K562 (cell line): ENCODE measurements at regions not wholly inside any gene's neighbourhood (a gene's known extent, or its start where the extent isn't known, plus 50 kb on each side); places are given as distances from the start of the nearest gene placed in this dataset.
A peak's percentile ranks its signal among the peaks of the same experiment; 100 is the strongest.

Source experiments
- ARID3B ChIP-seq: fragments of 250-450 bp; sonication (Bioruptor Pico); IDR thresholded peaks from 2 replicates; pipeline ENCODE4 v1.4.0; 2020; ENCODE audit warnings: borderline replicate concordance
- CEBPZ ChIP-seq: fragments of 150-350 bp; IDR thresholded peaks from 2 replicates; pipeline ENCODE4 v1.6.1; 2014; ENCODE audit warnings: low read depth, mild to moderate bottlenecking, low read length, borderline replicate concordance
- DLX4 ChIP-seq: fragments of 250-450 bp; sonication (Bioruptor Pico); IDR thresholded peaks from 2 replicates; pipeline ENCODE4 v1.6.1; 2021; ENCODE audit warnings: mild to moderate bottlenecking
- HDAC1 ChIP-seq, 2 experiments: fragments of 450-650 bp; IDR thresholded peaks; 2 replicates each; pipeline ENCODE4 v1.6.1; 2016 to 2017; ENCODE audit warnings: inconsistent platforms in 1 of 2, mild to moderate bottlenecking in 1 of 2, moderate library complexity in 1 of 2
- HMG20A ChIP-seq: fragments of 450-650 bp; formaldehyde crosslinking; conservative IDR thresholded peaks from 2 replicates; pipeline ENCODE4 v1.4.0; 2020; ENCODE audit warnings: mild to moderate bottlenecking, mixed read lengths
- HNRNPH1 ChIP-seq: fragments of 200-400 bp; formaldehyde crosslinking; optimal IDR thresholded peaks from 2 replicates; pipeline ENCODE3; 2017; ENCODE audit warnings: low read depth, mild to moderate bottlenecking, low read length, moderate library complexity
- KLF1 ChIP-seq: fragments of 450-650 bp; IDR thresholded peaks from 2 replicates; pipeline ENCODE4 v1.6.1; 2016; ENCODE audit warnings: missing genetic modification characterization, missing compliant biosample characterization
- MBD2 ChIP-seq: sonication (generic); IDR thresholded peaks from 2 replicates; pipeline ENCODE4 v1.6.1; 2016; ENCODE audit warnings: low read depth, borderline replicate concordance
- MITF ChIP-seq: IDR thresholded peaks from 2 replicates; pipeline ENCODE4 v1.6.1; 2014; ENCODE audit warnings: antibody characterized with exemption
- MNT ChIP-seq, 2 experiments: fragments of 450-650 bp; conservative IDR thresholded peaks; 2 replicates each; pipeline ENCODE4 v1.6.1; 2017; ENCODE audit warnings: mild to moderate bottlenecking in 2 of 2, moderate library complexity in 2 of 2
- NFXL1 ChIP-seq: fragments of 450-650 bp; formaldehyde crosslinking; IDR thresholded peaks from 2 replicates; pipeline ENCODE4 v1.4.0; 2021; ENCODE audit warnings: mild to moderate bottlenecking
- NR1H2 ChIP-seq: sonication (generic); formaldehyde crosslinking; IDR thresholded peaks from 2 replicates; pipeline ENCODE4 v1.4.0; 2020; ENCODE audit warnings: mild to moderate bottlenecking, missing genetic modification reagents
- OTX1 ChIP-seq: fragments of 450-650 bp; formaldehyde crosslinking; IDR thresholded peaks from 2 replicates; pipeline ENCODE4 v1.4.0; 2022; ENCODE audit warnings: mild to moderate bottlenecking
- RAD51 ChIP-seq: fragments of 450-650 bp; IDR thresholded peaks from 2 replicates; pipeline ENCODE4 v1.7.1; 2016; ENCODE audit warnings: low read depth, mild to moderate bottlenecking, borderline replicate concordance
- RBM14 ChIP-seq: fragments of 200-400 bp; formaldehyde crosslinking; IDR thresholded peaks from 2 replicates; pipeline ENCODE4 v1.6.1; 2018; ENCODE audit warnings: low read depth, mild to moderate bottlenecking, low read length, moderate library complexity, borderline replicate concordance; ENCODE audit not compliant: insufficient read depth
- SETDB1 ChIP-seq: IDR thresholded peaks from one replicate; pipeline ENCODE4 v1.6.1; 2012; ENCODE audit warnings: low read length, control low read depth, inconsistent platforms
- SMARCB1 ChIP-seq: IDR thresholded peaks from 2 replicates; pipeline ENCODE4 v1.6.1; 2011; ENCODE audit warnings: improper control_type of control experiment, low read depth; ENCODE audit not compliant: insufficient read length
- SRSF7 ChIP-seq: fragments of 200-400 bp; formaldehyde crosslinking; optimal IDR thresholded peaks from 2 replicates; pipeline ENCODE3; 2017; ENCODE audit warnings: mild to moderate bottlenecking, low read depth, low read length
- ZBTB8A ChIP-seq: fragments of 450-650 bp; IDR thresholded peaks from 2 replicates; pipeline ENCODE4 v1.6.1; 2018; ENCODE audit warnings: mild to moderate bottlenecking, moderate library complexity; ENCODE audit not compliant: partially characterized antibody
- ZNF830 ChIP-seq: fragments of 250-450 bp; sonication (Bioruptor Pico); IDR thresholded peaks from 2 replicates; pipeline ENCODE4 v1.5.0; 2021; ENCODE audit warnings: mild to moderate bottlenecking

- TF ChIP-seq RAD51 (no peak), MNT (conservative IDR thresholded peaks at IDR 0.05) (peak; percentile 31 to 41; a peak in 1 of 4 replicates), MBD2 (peak; percentile 74; the same call in 1 of the 2 replicates), HNRNPH1 (no peak), MITF (peak; percentile 42; the same call in 1 of the 2 replicates), SMARCB1 (no peak), SRSF7 (no peak), HMG20A (CRISPR knock-in tag) (no peak), KLF1 (tag) (no peak), NR1H2 (no peak), ZBTB8A (no peak), DLX4 (CRISPR knock-in tag) (no peak), CEBPZ (no peak), ZNF830 (CRISPR knock-in tag) (no peak), NFXL1 (no peak), RBM14 (no peak), ARID3B (CRISPR knock-in tag) (no peak), OTX1 (CRISPR knock-in tag) (no peak), SETDB1 (no peak), HDAC1 (IDR thresholded peaks at IDR 0.05) (peak in 1 of 2 experiments; percentile 39; a peak in 2 of 4 replicates)
Observed at GRCh38 chr1:112818990-112819689, 104.0 kb upstream of the PPM1J start (continued).
